PC-9 (cell line): ENCODE measurements at regions not wholly inside any gene's neighbourhood (a gene's known extent, or its start where the extent isn't known, plus 50 kb on each side); places are given as distances from the start of the nearest gene placed in this dataset.

Experiments used
- CTCF ChIP-seq: fragments of 200-600 bp; sonication (generic); conservative IDR thresholded peaks from 2 replicates; pipeline ENCODE4 v1.6.1; 2017; ENCODE audit warnings: mixed run types, antibody characterized with exemption, mild to moderate bottlenecking, moderate library complexity
- EZH2 ChIP-seq: fragments of 200-600 bp; sonication (generic); IDR thresholded peaks from 2 replicates; pipeline ENCODE4 v1.8.0; 2017; ENCODE audit warnings: antibody characterized with exemption, low read depth

- no peak for TF ChIP-seq CTCF
- no peak for TF ChIP-seq EZH2
Observed at GRCh38 chr7:144955422-144955821, 119.6 kb upstream of the TPK1 start.
